Esophagus (tissue), 2 donors: ENCODE measurements at regions not wholly inside any gene's neighbourhood (a gene's known extent, or its start where the extent isn't known, plus 50 kb on each side); places are given as distances from the start of the nearest gene placed in this dataset.

Source experiments
- H3K27ac ChIP-seq, 2 donors: one replicate each; pipeline ENCODE4 v1.5.1; 2013; ENCODE audit warnings: low read depth in 2 of 2, mild to moderate bottlenecking in 2 of 2, inconsistent platforms in 1 of 2, low read length in 1 of 2, moderate library complexity in 1 of 2
- H3K27me3 ChIP-seq, 2 donors: one replicate each; pipeline ENCODE4 v1.6.1; 2013; ENCODE audit warnings: low read length in 2 of 2, control low read depth in 1 of 2, mild to moderate bottlenecking in 1 of 2; ENCODE audit not compliant: insufficient read depth in 2 of 2, control insufficient read depth in 1 of 2
- H3K36me3 ChIP-seq, 2 donors: one replicate each; pipeline ENCODE4 v1.6.1; 2013; ENCODE audit warnings: low read length in 1 of 2; ENCODE audit not compliant: control insufficient read depth in 2 of 2, insufficient read depth in 2 of 2
- H3K4me1 ChIP-seq, 2 donors: one replicate each; pipeline ENCODE4 v1.6.1; 2013; ENCODE audit warnings: low read length in 1 of 2; ENCODE audit not compliant: control insufficient read depth in 2 of 2, insufficient read depth in 2 of 2
- H3K4me3 ChIP-seq, 2 donors: one replicate each; pipeline ENCODE4 v1.5.1; 2013; ENCODE audit warnings: low read length in 2 of 2, mild to moderate bottlenecking in 2 of 2, low read depth in 1 of 2, moderate library complexity in 1 of 2
- H3K9me3 ChIP-seq, 2 donors: one replicate each; pipeline ENCODE4 v1.6.1; 2013; ENCODE audit warnings: mild to moderate bottlenecking in 2 of 2, low read depth in 1 of 2, low read length in 1 of 2, moderate library complexity in 1 of 2; ENCODE audit not compliant: control insufficient read depth in 2 of 2, insufficient read depth in 1 of 2
- WGBS, 2 donors: extraction: QIAGEN DNeasy Blood & Tissue Kit; methylation state at CpG; one replicate each; pipeline ENCODE4 v1.1.7; 2013; 5-methylcytosine and 5-hydroxymethylcytosine counted together
- donor health status: healthy with polysubstance abuse.
- donor health status: Bipolar disorder and iron deficiency.

GRCh38 chr16:60200161-60200560, 1466.0 kb upstream of the GOT2 start:
- 86 to 87% methylated on average over 6 of the region's 6 CpGs for WGBS, 2 donors
- Histone ChIP-seq H3K9me3 (no peaks in the 10 kb centered on the region), H3K4me3 (no peak overlapping the region), H3K27me3 (no peaks in the 10 kb centered on the region), H3K4me1 (no peaks in the 10 kb centered on the region), H3K27ac (no peak overlapping the region), H3K36me3 (no peaks in the 10 kb centered on the region)

- Histone ChIP-seq H3K27me3 (no peaks in the 10 kb centered on the region), H3K36me3 (no peaks in the 10 kb centered on the region), H3K27ac (no peak overlapping the region), H3K4me3 (no peak overlapping the region), H3K4me1 (no peaks in the 10 kb centered on the region), H3K9me3 (no peaks in the 10 kb centered on the region)
- WGBS, 2 donors = 40 to 41% methylated on average over 5 of the region's 5 CpGs
Measured at GRCh38 chr16:60199150-60199549, 1465.0 kb upstream of the GOT2 start.

DNA sequence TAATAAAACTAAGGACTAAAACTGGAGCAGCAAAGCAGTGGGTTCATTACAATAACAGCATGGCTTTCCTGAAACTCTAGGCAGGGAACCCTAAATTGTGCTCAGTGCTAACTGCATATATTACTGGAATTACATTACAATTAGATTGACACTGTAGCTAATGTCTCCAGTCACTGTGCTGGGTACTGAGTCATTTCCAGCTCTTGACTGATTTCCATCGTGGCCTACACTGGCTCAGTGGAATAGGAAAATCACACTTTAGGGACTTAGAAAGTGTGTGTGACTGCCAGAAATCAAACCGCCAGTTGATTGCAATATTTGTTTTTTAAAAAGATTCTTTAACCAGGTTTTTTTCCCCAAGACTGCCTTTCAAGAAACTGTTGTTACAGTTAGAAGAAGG, 1447.4 kb upstream of the GOT2 start:
- H3K27ac ChIP-seq = no peak overlapping the region
- H3K4me1 ChIP-seq = no peaks in the 10 kb centered on the region
- no peaks in the 10 kb centered on the region for H3K36me3 ChIP-seq
- no peaks in the 10 kb centered on the region for H3K27me3 ChIP-seq
- H3K4me3 ChIP-seq = no peak overlapping the region
- WGBS, 2 donors = 67 to 73% methylated on average over 2 of the region's 2 CpGs
- H3K9me3 ChIP-seq = no peaks in the 10 kb centered on the region

DNA sequence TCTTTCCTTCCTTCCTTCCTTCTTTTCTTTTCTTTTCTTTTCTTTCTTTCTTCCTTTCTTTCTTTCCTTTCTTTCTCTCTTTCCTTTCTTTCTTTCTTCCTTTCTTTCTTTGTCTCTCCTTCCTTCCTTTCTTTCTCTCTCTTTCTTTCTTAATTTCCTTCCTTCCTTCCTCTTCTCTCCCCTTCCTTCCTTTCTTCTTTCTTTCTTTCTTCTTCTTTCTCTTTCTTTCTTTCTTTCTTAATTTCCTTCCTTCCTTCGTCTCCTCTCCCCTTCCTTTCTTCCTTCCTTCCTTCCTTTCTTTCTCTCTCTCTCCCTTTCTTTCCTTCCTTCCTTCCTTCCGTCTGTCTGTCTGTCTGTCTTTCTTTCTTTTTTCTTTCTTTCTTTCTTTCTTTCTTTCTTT, 1446.5 kb upstream of the GOT2 start:
- Histone ChIP-seq H3K9me3 (no peaks in the 10 kb centered on the region), H3K27me3 (no peaks in the 10 kb centered on the region), H3K27ac (no peak overlapping the region), H3K36me3 (no peaks in the 10 kb centered on the region), H3K4me1 (no peaks in the 10 kb centered on the region), H3K4me3 (no peak overlapping the region)
- 81 to 83% methylated on average over 2 of the region's 2 CpGs for WGBS, 2 donors

GRCh38 chr16:60170196-60170595, 1436.1 kb upstream of the GOT2 start:
- WGBS, 2 donors = 65 to 77% methylated on average over 3 of the region's 3 CpGs
- H3K4me1 ChIP-seq = no peaks in the 10 kb centered on the region
- H3K27me3 ChIP-seq = no peaks in the 10 kb centered on the region
- no peaks in the 10 kb centered on the region for H3K36me3 ChIP-seq
- no peak overlapping the region for H3K27ac ChIP-seq
- H3K4me3 ChIP-seq = no peak overlapping the region
- H3K9me3 ChIP-seq = no peaks in the 10 kb centered on the region

DNA sequence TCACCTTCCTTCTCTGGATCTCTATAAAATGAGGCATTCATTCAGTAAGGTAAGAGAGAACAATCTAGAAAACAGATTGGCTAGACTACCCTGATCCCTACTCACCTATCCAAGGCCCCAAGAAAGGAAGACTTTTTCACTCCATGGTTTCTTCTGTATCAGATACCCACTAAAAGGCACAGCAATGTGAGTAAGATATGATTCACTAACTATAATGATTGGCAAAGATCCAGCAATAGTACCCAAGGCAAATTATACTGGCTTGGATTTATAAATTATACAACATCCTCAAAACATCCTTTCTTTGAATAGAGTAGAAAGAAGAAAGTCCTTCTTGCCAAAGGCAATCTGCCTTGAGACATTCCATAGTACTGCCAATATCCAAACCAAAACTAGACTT, 1432.0 kb upstream of the GOT2 start:
- no peaks in the 10 kb centered on the region for H3K9me3 ChIP-seq
- no peak overlapping the region for H3K4me3 ChIP-seq
- no peaks in the 10 kb centered on the region for H3K36me3 ChIP-seq
- no peaks in the 10 kb centered on the region for H3K4me1 ChIP-seq
- H3K27me3 ChIP-seq = no peaks in the 10 kb centered on the region
- no peak overlapping the region for H3K27ac ChIP-seq

GRCh38 chr16:60151987-60152386, 1417.9 kb upstream of the GOT2 start:
- Histone ChIP-seq H3K36me3 (no peaks in the 10 kb centered on the region), H3K4me1 (no peaks in the 10 kb centered on the region), H3K9me3 (no peaks in the 10 kb centered on the region), H3K27ac (no peak overlapping the region), H3K27me3 (no peaks in the 10 kb centered on the region), H3K4me3 (no peak overlapping the region)
- 74 to 87% methylated on average over 3 of the region's 3 CpGs for WGBS, 2 donors

DNA sequence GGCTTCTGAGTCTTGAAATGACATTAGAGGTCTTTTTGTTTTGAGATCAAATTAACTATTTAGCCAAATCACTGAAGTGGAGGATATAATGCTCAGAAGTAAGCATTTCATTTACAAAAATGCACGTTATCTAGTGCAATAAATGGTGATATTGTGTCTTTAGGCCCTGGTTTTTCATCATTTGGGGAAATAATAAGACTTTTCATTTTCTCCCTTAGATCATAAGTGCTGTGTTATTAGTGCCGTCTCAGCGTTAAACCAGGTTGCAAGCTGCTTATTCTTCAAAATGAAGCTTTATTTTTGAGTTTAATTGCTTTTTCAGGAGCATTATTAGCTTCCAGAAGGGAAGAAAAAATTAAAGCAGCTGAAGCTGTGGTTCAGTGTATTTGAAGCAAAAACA, 1416.8 kb upstream of the GOT2 start:
- Histone ChIP-seq H3K9me3 (no peaks in the 10 kb centered on the region), H3K27ac (no peak overlapping the region), H3K36me3 (no peaks in the 10 kb centered on the region), H3K4me3 (no peak overlapping the region), H3K4me1 (no peaks in the 10 kb centered on the region), H3K27me3 (no peaks in the 10 kb centered on the region)
- 82 to 85% methylated on average over 3 of the region's 3 CpGs for WGBS, 2 donors

DNA sequence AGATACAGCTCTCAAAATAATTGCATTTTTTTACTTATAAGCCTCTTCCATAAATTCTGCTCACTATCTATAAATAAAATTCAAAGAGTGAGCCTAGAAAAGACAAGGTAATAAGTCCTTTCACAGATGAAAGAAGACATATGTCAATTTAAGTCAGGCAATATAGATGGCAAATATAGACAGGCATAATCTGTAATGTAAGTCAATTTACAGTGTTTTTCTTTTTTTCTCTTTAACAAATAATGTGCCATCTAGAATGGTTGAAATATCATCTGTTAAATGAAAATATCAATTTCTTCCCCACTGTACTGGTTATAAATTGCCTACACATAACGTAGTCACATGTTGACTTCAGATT, 1409.2 kb upstream of the GOT2 start:
- Histone ChIP-seq H3K9me3 (peaks cover 5 to 7% of the 10 kb centered on the region in 2 donors), H3K27me3 (no peaks in the 10 kb centered on the region), H3K4me3 (no peak overlapping the region), H3K4me1 (no peaks in the 10 kb centered on the region), H3K27ac (no peak overlapping the region), H3K36me3 (no peaks in the 10 kb centered on the region)
- 71 to 96% methylated on average over 1 of the region's 1 CpG for WGBS, 2 donors

DNA sequence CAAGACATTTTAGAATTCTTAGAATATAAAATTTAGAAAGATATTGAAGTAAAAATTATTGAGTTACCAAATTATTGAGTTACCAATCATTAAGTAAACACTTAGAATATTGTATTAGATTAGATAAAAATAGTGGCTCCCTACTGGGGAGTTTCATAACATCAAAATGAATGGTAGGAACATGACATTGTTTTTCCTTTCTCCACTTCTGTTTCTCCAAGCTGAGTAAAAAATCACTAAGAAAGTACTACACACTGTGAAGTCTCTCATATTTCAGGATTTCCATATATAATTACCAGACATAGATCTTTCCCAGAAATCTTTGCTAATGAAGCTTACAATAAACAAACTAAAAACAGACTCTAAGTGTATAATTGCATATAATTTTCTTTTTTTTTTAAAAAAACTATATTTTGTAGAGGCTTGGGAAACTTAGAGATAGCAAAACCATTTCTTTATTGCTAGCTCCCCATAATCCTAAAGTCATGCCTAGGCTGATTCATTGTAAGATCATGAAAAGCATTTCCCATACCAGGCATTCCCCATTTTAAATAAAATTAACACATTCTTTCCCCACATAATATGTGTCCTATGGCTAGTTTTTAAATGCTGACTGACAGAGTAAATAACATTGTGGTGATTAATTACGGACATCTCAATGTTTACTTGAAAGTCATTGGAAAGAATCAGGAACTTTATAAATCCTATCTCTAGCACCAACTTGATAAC, 1408.7 kb upstream of the GOT2 start:
- H3K9me3 ChIP-seq = peaks cover 5 to 7% of the 10 kb centered on the region in 2 donors
- H3K27ac ChIP-seq = no peak overlapping the region
- WGBS, 2 donors = 48 to 64% methylated on average over 1 of the region's 1 CpG
- H3K4me1 ChIP-seq = no peaks in the 10 kb centered on the region
- no peaks in the 10 kb centered on the region for H3K27me3 ChIP-seq
- H3K4me3 ChIP-seq = no peak overlapping the region
- H3K36me3 ChIP-seq = no peaks in the 10 kb centered on the region
